SK-N-DZ (cell line): ENCODE measurements at regions not wholly inside any gene's neighbourhood (a gene's known extent, or its start where the extent isn't known, plus 50 kb on each side); places are given as distances from the start of the nearest gene placed in this dataset.
"Not testable (repeated sequence)": the region's sequence is repeated elsewhere in the genome, so short reads cannot be mapped to it uniquely, and the experiment has no call there.

ENCODE experiments used
- DNase-seq: peaks from one replicate; pipeline ENCODE4 v3.0.0-alpha.2; 2015; ENCODE audit warnings: low spot score

DNA sequence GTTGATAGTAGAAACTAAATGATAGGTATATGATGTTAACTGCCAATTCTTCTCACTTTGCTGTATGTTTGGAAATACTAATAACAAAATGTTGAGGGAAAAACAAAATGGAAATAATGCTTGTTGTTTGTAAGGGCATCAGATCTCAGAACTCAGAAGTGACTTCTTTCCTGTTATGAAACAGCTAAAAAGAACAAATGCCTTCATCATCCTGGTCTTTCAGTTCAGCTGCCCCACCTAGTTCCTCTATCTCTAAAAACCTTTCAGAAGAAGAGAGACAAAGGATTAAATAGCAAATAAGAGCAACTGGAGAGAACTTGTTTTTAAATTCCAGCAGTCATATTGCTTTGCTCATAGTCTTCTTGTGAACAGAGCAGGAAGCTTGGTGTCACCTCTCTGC lies 345.3 kb upstream of the NCAM1 start:
- no peak for DNase-seq

DNA sequence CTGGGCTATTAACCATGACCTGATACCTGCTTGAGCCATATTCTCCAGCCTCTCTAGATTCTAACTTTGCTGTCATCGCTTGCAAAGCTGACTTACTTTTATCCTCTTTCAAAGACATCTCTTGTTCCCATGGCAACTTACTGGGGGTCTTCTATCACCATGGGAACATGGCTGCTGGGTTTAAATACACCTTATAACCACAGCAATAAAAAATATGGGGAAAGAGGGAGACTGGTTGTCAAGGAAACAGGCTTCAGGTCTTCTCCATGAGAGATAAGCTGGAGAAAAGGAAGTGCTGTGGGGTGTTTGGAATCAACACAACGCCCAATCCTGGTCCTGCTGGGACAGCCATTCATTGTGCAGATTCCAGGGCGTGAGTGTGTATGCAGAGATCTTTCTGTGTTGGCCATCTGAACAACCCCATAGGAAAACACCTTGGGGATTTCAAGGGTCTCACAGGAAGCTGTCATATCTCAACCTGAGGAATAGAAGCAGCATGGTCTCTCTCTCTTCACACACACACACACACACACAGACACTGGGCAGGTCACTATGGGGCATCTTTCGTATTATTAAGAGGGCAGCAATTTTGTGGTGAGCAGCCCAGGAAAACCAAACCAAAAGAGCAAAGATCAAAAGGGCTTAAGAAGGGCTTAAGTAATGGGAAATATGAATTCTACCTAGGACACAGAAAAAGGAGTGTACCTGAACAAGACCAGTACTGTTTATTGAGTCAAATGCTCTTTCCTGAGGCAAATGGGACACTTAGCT lies 344.7 kb upstream of the NCAM1 start:
- DNase-seq: no peak

DNA sequence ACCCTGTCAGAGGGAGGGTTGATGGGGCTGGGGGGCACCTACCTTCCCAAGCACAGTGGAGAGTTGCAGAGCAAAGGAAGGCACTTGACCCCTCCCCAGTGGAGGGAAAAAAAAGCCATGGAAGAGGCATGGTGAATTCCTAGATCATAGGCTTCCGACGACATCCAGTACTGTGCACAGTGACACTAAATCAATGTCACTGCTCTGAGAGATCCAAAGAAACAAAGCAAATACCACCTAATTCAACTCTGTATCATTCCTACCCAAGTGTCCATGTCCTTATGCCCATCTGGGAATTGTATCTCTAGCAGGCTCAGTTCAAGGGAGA lies 344.2 kb upstream of the NCAM1 start:
- no peak for DNase-seq

DNA sequence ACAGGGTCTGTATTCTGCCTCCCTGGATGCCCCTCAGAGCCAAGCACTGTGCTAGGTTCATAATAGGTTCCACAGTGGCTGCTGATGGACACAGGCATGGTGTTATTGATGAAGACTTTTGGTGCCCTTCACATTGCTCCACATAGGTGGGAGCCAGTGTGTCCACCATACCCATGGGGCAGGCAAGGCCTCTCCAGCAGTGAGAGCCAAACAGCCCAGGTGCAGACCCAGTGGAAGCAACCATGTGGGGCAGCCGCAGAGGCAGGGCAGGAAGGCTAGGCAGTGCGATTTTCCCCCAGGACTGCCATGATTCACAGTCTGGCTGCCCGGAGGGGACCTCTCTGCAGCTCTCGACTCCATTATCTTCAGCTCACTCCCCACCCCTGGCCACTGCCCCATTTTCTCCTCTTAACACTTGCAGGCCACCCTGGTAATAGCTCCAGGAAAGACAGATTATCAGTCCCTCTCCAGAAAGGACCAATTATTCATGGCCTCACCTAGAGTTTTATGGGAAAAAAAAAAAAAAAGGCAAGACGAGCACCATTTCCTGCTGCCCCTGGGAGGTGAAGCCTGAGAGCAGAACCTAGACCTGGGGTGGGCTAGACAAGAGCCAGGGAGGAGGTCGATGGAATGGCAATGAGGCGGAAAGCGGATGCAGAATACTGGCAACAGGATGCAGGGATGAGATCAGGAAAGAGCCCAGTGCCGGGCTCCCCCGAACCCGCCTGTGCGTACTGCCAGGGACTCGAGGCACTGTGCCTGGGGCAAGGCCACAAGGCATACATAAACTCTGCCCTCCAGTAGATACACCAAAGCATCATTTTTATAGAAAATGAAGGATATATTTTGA lies 343.0 kb upstream of the NCAM1 start:
- no peak for DNase-seq

DNA sequence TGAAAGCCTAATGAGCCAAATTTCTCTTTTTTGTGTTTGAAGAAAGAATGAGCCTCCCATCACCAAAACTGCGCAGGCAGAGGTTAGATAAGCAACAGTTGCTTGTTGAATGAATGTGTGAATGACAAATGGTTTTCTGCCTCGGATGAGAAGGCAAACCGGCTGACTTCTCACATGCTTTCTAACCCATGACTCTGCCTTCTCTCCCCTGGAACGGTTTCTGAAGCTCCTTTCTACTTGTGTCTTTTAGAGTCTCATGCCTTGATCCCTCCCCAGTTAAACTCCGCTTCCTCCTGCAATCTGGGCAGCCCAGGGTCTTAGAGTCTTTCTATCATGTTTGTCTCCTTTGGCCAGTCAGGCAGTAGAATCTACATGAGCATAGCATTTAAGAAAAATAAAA lies 342.1 kb upstream of the NCAM1 start:
- DNase-seq: no peak

DNA sequence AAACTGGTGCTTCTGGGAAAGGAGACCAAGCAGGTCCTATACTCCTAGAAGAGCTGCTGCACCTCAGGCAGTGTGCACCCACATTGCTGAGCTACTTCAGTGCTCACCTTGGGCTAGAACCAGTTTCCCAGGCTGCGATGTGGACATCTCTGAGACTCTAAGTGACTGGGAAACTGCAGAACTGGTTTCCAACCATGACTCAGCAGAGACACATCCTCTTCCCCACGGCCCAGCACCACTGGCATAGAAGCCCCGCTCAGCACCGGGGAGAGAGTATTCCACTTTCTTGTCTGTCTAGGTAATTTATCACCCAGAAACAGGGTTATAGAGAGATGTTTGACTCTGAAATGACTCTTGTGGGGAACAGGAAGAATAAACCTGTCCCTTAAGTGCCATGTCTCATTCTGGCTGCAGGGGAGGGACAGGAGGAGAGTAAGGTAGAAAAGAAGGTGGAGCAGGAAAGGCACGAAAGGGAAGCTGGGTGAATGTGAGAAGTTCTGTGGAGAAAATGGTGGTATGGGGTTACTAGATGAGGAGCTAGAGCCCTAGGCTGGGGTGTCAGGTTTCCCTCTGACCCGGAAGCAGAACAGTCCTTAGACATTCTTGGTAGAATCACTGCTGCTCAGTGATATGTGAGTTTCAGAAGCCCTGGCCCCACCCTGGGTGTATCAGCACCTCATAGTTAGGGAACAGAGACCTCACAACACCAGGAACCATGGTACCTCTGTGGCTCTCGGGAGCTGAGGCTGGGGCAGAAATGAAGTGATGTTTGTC lies 340.4 kb upstream of the NCAM1 start:
- DNase-seq: no peak

DNA sequence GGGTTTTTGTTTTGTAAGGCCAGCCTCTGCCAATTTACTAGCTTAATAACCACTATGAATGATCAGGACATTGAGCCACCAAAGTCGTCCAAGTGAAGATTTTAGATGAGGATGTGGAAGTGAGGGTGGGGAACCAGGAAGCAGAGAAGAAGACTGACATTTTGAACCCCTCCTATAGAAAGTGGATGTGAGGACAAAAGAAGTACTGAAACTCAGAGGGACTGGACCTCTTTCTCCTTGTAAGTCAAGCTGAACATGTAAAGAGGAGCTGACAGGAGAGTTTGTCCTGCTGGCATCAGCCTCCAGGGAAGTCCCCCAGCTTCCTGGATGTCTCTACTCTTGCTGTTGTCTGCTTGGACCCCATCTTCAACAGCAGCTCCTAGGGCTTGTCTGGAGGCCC lies 338.2 kb upstream of the NCAM1 start:
- DNase-seq: no peak

DNA sequence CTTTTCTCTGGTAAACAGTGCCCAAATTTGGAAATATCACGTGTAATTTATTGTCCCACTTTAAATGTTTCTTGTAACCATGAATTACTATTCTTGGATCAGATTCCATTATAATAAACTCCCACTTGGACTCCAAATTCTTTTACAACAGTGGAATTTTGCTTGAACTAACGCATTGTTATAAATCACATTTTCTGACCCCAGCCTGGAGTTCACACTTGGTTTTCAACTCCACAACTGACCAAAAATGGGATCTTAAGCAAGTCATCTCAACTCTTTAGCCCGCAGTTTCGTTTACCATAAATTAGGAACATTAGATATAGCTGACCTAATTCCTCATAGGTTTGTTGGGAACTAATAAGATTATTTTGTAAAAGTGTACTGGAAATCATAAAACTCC lies 336.8 kb upstream of the NCAM1 start:
- no peak for DNase-seq

DNA sequence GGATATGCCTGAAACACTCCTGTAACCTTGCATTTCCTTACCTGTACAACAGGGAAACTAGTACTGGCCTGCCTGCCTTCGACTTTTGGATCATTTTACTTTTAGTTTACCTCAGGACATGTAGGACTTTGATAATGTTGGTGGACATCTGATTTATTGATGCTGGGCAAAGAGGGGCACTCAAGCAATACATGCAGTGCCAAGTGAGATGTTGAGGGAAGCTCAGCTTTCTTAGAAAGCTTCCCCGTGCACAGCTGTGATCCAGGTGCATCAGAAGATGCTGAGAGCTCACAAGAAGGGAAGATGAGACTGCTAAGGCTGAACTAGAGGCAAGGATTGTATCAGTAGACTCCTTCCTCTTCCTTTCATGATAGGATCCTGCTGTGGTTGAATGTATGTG lies 336.2 kb upstream of the NCAM1 start:
- DNase-seq: not testable (repeated sequence)

DNA sequence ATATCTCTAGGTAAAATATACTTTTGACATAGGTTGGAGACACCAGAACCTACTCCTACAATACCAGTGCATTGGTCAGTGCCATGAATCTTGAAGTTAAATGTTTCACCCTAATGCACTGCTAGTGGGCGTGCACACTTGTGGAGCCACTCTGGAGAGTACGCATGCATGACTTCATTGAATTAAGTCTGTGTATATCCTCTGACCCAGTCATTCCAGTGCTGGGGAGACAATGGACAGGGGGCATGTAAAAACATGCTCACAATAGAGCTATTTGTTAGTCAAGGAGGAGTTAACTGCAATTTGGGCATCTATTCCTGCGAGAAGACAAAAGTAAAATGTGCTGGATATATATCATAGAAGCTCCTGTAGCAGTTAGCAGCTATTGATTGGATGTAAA lies 335.4 kb upstream of the NCAM1 start:
- DNase-seq: no peak

DNA sequence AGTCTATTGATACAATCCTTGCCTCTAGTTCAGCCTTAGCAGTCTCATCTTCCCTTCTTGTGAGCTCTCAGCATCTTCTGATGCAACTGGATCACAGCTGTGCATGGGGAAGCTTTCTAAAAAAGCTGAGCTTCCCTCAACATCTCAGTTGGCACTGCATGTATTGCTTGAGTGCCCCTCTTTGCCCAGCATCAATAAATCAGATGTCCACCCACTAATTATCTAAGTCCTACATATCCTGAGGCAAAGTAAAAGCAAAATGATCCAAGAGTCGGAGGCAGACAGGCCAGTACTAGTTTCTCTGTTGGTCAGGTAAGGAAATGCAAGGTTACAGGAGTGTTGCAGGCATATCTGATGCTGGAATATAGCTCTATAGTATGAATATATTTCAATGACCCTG lies 334.5 kb upstream of the NCAM1 start:
- DNase-seq: no peak

DNA sequence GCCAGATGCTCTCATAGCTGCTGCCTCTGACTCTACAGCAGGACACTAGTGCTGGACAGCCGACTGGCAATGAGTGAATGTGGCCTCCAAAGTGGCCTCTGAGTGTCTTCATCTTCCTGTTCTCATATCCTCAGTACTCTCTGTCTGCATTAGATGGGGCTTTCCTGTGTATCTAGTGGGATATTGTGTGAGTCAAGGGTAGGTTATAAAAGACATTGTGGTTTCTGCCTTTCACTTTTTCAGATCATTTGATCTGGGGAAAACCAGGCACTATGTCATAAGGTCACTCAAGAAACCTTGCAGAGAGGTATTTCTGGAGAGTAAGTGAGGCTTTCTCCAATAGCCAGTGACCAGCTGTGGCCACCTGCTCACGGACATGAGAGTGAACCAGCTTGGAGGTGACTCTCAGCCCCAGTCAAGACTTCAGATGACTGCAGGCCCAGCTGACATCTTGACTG lies 333.6 kb upstream of the NCAM1 start:
- DNase-seq: no peak

DNA sequence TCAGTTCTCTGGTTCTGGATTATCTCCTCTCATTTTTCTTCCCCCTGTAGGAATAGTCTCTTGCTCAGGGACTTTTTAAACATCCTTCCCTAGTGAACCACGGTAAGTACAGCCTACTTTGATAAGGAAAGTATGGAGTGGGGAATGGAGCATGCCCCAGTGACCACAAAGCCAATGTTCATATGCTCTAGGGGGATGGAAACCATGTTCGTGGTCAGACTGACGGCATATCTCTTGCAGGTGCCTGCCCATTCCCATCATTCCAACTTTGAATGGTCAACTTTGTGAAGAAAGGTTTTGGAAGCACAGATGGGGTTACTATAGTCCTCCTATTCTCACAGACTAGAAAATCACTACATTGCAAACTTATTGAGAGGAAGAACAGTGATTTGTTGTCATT lies 332.5 kb upstream of the NCAM1 start:
- no peak for DNase-seq

DNA sequence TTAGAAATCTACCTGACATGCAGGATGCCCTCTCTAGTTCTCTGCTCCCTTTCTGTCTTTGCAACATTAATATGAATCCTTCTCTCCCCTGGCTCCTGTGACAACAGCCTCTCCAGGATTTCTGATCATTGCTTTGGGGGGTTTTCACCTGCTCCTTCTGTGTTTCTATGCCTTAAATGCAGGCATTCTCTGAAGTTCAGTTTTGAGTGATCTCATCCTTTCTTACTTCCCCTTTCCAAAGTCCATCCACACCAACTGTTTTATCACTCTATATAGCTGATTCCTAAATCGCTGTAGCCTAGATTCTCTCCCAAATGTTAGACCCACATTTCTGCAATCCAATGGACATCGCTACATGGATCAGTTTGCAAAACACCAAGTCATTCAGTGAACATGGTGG lies 330.7 kb upstream of the NCAM1 start:
- no peak for DNase-seq

DNA sequence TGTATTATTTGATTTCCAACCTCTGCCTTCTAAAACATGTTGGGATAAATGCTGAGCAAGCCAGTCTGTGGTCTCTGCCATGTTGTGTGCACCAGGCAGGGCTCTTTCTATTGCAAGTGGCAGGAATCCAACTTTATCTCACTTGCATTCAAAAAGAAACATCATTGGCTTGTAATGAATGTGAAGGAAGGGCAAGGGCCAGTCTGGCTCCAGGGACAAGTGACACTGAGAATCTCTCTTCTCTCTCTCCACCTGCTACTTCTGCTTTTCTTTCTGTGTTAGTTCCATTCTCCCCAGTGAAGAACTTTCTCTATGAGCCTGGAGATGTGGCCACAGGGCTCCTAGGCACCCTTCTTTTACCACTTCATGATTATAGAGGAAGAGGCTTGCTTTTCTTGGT lies 329.9 kb upstream of the NCAM1 start:
- DNase-seq: no peak

DNA sequence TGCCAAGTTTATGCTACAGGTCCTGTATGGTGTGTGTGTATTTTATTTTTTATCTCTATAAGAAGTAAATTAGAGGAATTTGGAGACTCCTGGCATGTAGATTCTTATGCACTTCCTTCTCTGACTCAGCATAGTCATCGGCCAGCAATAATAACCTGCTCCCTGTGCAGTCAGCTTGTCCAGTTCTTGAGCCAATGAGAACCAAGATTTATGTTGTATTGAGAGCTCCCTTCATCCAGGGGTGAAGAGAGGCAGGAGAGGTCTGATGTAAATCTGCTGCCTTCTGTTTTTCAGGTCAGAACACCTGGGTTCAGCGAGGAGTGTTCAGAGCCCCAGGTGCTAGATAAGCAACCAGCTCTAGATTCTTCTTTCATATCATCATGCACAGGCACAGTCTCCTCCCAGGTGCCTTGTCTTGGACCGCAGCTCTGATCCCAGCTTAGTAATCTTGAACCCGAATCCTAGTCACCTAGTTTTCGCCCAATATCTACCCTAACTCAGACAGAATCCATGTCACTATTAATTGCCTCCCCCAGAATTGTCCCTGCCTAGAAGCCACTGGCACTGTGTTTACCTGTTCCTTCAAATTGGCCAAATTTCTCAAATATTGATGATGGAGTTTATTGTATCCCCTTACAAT lies 328.2 kb upstream of the NCAM1 start:
- DNase-seq: no peak

DNA sequence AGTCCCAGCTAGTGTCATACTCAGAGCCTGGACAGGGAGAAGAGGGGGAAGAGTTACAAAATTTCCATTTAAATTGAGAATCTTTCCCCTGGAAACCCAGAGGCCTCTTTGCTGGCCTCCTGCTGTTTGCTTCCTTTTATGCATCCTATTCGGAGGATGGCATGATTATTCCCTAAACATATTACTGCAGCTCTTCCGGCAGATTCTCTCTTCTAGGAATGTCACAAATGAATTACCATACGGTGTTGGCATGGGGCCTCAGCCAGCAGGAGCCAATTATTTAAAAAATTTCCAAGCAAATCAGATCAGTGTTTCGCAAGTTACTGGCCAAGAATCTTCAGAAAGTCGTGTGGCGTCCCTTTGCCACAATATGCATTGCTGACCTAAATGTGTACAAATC lies 326.7 kb upstream of the NCAM1 start:
- DNase-seq: no peak

DNA sequence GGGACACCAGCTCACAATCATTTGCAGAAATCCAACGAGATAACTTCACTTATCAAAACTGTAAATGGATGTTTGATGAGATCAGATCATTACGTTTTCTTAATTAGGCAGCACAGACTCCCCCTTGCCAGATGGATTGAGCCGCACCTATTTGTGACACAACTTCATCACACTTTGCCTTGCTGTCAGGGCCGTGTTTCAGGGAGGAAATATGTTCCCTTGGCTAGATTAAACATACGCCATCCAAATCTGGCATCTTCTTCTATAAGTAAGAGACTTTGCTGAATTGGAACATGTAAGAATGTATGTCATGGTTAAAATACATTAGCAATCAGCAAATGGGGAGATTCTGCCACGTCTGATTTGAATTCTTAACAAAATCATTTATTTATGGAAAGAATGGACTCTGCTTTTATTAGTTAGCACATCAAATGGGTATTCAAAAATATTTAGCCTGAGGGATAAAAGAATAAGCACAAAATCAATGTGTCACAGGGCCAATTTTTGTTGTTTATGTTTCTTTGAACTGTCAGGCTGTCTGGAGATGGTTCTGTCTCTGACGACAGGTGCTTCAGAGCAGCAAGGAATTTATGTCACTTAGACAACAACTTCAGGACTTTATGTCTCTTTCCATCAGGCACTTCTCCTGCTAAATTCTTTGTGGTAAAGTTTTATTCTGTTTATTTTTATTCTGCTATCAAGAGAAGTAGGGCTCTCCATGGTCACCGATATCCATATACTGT lies 326.1 kb upstream of the NCAM1 start:
- DNase-seq: no peak

DNA sequence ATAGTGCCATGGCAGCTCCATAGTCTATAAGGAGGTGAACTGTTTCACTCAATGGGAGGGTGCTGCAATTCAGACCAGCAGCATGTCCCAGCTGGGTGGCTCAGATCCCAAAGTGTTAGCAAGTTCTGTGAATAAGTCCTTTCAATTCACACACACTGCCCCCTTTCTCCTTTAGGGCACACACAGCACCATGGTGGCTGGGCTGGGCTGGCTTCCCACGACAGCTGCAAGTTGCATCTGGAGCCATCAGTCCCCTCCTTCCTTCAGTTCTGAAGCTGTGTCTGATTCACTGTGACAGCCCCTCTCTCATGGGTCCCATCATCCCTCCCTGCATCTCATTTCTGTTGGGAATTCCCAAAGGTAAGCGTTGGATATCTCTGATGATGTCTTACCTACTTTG lies 324.1 kb upstream of the NCAM1 start:
- no peak for DNase-seq

DNA sequence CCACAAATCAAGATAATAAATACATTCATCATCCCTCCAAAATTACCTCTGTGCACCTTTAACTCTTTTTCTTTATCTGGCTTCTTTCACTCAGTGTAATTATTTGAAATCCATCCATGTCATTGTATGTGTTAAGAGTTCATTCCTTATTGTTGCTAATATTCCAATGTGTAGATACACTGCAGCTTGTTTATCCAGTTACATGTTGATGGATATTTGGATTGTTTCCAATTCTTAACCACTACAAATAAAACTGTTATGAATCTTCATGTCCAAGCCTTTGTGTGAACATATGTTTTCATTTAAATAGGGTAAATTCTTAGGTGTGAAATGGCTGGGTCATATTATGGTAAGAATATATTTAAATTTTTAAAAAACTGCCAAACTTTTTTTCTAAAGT lies 323.3 kb upstream of the NCAM1 start:
- DNase-seq: no peak

DNA sequence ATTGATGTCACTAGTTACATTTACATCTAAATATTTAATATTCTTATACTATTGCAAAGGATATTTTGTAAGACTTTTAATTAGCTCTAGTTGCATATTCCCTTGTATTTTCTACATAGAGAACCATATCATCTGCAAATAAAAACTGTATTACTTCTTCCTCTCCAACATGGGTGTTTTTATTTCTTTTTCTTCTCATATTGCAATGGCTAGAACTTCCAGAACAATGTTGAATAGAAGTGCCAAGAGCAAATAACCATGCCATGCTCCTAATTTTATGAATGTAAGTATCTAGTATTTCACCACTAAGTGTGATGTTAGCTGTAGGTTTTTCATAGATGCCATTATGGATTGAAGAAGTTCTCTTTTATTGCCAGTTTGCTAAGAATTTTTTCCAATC lies 321.8 kb upstream of the NCAM1 start:
- DNase-seq: no peak
